HAP-1 (cell line): ENCODE measurements at regions not wholly inside any gene's neighbourhood (a gene's known extent, or its start where the extent isn't known, plus 50 kb on each side); places are given as distances from the start of the nearest gene placed in this dataset.
A peak's percentile ranks its signal among the peaks of the same experiment; 100 is the strongest.
"Not testable (repeated sequence)": the region's sequence is repeated elsewhere in the genome, so short reads cannot be mapped to it uniquely, and the experiment has no call there.

Source experiments
- DNase-seq, 2 experiments: peaks; one replicate each; pipeline ENCODE4 v3.0.0-alpha.2; 2016 to 2020; ENCODE audit warnings: low spot score in 2 of 2
- H3K27me3 ChIP-seq: fragments of 250-450 bp; sonication (Bioruptor Pico); 2 replicates; pipeline ENCODE4 v1.5.1; 2020; ENCODE audit warnings: low read depth, mild to moderate bottlenecking, moderate library complexity
- H3K36me3 ChIP-seq: fragments of 250-450 bp; sonication (Bioruptor Pico); replicated peaks from 2 replicates; pipeline ENCODE4 v1.5.1; 2020; ENCODE audit warnings: mild to moderate bottlenecking
- H3K4me1 ChIP-seq: fragments of 250-450 bp; sonication (Bioruptor Pico); 2 replicates; pipeline ENCODE4 v1.5.1; 2020; ENCODE audit warnings: mild to moderate bottlenecking
- H3K4me3 ChIP-seq: fragments of 250-450 bp; sonication (Bioruptor Pico); 2 replicates; pipeline ENCODE4 v1.5.1; 2020; ENCODE audit warnings: mild to moderate bottlenecking, moderate library complexity
- H3K9me3 ChIP-seq: fragments of 250-450 bp; sonication (Bioruptor Pico); 2 replicates; pipeline ENCODE4 v1.5.1; 2020; ENCODE audit warnings: mild to moderate bottlenecking, moderate library complexity
- in situ Hi-C: fragments of 300-500 bp; cut with MboI; formaldehyde crosslinking; loops from 3 replicates; pipeline ENCODE4 v1.14.3; 2020; ENCODE audit warnings: low sequenced_read_pairs, inconsistent platforms, mixed read lengths

DNA sequence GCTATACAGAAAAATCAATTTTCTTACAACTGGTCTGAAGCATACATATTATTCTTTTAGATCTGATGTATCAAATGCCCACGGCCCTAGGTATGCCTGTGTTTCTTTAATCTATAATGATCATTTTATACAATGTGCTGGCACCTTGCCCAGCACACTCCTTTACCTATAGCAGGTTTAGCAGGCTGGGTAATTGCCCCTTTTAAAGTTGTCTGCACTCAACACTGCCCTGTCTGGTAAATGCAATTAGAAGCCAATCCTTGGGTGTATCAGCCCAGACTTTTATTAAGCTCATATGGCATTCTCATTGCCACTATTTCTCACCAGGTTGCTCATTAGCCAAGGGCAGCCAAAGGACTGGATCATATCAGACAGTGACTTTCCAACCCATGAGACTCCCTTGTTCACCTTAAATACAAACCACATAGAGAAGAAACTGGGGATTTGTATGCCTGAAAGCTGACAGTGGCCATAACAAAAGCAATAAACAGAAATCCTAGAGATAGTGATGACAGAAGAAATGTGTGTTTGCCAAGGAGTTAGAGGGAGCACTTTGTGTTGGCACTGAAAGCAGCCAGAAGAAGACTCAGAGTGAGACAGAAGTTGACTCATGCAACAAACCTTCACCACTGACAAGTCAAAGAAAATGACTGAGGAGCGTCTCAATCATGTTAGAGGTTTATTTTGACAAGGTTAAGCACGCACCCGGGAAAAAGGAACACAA is 334.2 kb downstream of the SPATA31A7 start:
- H3K4me3 ChIP-seq, H3K9me3 ChIP-seq, H3K27me3 ChIP-seq, in situ Hi-C loops, H3K36me3 ChIP-seq, DNase-seq, H3K4me1 ChIP-seq: not testable (repeated sequence)

DNA sequence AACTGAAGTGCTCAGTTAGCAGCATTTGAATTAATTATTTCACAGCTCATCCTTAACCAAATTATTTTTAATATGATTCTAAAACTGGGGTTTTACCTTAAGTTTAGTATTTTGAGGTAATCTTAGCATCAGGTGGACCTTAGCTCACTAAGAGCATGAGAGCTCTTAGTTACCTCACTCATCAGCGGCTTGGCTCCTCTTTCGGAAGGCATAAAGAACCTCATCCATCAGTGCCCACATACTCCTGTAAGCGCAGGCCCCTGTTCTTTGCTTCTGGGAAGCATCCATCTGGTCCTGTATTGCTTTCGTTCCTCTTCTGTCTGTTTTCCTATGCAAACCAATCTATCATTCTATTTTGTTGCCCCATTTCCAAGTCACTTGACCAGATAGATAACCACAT is 335.8 kb downstream of the SPATA31A7 start:
- DNase-seq, in situ Hi-C loops, H3K9me3 ChIP-seq, H3K27me3 ChIP-seq, H3K4me3 ChIP-seq, H3K36me3 ChIP-seq, H3K4me1 ChIP-seq: not testable (repeated sequence)

DNA sequence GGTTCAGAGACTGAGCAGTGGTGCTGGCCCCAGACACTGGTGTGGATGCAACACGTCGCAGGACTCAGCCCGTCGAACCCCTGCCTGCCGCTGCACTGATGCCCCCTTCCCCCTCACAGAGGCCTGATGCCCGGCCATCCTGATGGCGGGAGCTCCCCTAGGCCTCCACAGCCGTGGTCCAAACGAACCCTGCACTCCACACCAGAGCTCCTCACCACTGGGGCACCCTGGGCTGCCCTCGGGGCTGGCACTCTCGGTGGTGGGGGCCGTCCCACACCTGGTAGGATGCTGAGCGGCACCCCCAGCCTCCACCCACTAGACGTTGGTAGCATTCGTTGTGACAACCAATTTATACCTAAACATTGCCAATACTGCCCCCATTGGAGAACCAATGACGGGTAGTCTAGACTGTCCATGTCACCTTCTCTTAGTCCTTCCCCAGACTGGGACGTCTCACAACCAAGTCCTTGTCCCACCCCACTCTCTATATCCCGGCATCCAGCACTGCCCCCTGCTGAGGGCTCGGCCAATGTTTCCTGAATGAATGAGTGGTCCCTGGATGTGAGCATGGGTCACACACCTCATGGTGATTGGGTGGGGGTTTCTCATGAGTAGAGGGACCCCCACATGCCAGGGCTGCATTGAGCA is 360.4 kb downstream of the SPATA31A7 start:
- peak in 1 of 2 experiments; percentile 0 for DNase-seq
- H3K4me1 ChIP-seq, H3K36me3 ChIP-seq, in situ Hi-C loops, H3K4me3 ChIP-seq, H3K27me3 ChIP-seq, H3K9me3 ChIP-seq: not testable (repeated sequence)

DNA sequence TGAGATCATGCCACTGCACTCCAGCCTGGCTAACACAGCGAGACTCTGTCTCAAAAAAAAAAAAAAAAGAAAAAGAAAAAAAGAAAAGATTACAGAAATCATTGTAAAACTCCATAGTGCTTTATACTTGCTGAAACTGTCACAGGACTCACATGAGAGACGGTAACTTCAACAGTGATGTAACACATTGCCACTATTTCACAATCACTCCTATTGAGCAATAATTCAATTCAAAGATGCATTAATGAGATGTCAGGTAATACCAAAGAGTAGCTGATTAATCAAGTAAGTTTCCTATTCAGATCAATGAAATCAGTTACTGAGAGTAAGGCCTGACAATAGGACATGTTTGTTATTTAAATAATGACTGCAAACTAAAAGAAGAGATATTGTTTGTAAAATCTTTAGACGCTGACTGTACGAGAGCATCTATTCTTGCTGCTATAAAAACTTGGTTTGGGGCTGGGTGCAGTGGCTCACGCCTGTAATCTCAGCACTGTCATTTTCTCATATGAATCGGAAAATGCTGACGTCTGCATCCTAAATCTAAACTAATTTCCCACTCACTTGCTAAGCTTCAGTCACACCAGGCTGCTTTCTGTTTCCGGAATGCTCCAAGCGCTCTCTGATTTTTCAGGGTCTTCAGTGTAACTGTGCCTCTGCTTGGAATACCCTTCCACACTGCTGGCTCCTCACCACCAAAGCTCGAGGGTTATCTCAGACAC is 381.7 kb downstream of the SPATA31A7 start:
- DNase-seq, H3K4me1 ChIP-seq, H3K9me3 ChIP-seq, H3K36me3 ChIP-seq, H3K4me3 ChIP-seq, H3K27me3 ChIP-seq, in situ Hi-C loops: not testable (repeated sequence)

DNA sequence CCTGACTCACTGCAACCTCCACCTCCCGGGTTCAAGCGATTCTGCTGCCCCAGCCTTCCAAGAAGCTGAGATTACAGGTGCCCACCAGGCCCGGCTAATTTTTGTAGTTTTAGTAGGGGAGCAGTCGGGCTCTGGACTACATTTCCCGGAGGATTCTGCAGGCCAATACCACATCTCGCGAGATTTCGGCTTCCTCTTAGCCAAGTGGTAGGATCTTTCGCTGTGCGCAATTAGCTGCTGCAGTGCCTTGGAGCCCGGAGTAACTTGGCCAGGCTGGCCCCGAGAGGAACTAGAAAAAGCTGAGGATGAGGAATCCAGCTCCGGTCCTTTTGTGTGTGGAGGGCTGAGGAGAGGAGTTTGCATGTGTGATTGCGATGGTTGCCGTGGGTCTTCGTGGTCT is 382.5 kb downstream of the SPATA31A7 start:
- not testable (repeated sequence) for DNase-seq

DNA sequence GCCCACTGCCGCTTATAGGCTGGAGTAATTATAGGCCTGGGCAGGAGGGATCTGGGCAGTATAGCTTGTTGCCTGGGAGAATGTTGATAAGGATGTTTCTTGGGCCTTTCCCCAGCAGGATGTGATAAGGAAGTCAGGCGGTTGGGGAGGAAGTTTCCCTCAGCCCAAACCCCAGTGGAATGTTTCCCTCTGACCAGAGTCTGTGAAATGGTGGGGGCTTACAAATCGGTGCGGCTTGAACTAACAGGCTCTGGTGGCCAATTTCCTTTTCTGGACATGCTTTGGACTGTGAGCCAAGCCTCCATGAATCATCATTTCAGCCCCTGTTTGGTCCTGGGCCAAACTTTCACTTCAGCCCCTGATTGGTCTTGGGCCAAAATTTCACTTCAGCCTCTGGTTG is 383.6 kb downstream of the SPATA31A7 start:
- H3K4me1 ChIP-seq, in situ Hi-C loops, H3K36me3 ChIP-seq, H3K4me3 ChIP-seq, H3K27me3 ChIP-seq, H3K9me3 ChIP-seq, DNase-seq: not testable (repeated sequence)

More for the DNA sequence above, 382.5 kb downstream of the SPATA31A7 start:
- H3K4me1 ChIP-seq, in situ Hi-C loops, H3K36me3 ChIP-seq, H3K4me3 ChIP-seq, H3K9me3 ChIP-seq, H3K27me3 ChIP-seq: not testable (repeated sequence)
